GM12878 (cell line): ENCODE measurements at regions not wholly inside any gene's neighbourhood (a gene's known extent, or its start where the extent isn't known, plus 50 kb on each side); places are given as distances from the start of the nearest gene placed in this dataset.

ENCODE experiments used
- ATAC-seq: fragments of 200-7000 bp; cut with Tn5 transposase; 3 replicates; pipeline ENCODE4 v1.9.1; 2020; ENCODE audit warnings: mild to moderate bottlenecking, moderate library complexity
- BruUV-seq: library from RNA; stranded (reverse); fragments of 400-500 nt; replicated peaks from 2 replicates; lab custom pipeline; 2021; lab: Mats Ljungman, UMichigan
- CTCF ChIA-PET: fragments of 300-600 bp; sonication (Branson Sonifier 250); formaldehyde crosslinking; extraction: SDS; loops from one replicate; lab custom pipeline; 2021; ENCODE audit warnings: inconsistent platforms; lab: Yijun Ruan, JAX
- POLR2A ChIA-PET: fragments of 350-600 bp; formaldehyde crosslinking; extraction: SDS; loops from one replicate; lab custom pipeline; 2021; ENCODE audit warnings: inconsistent platforms; lab: Charles Lee
- RAD21 ChIA-PET: fragments of 300-600 bp; sonication (Branson Sonifier 250); formaldehyde crosslinking; loops from one replicate; lab custom pipeline; 2023; ENCODE audit warnings: antibody characterized with exemption; ENCODE audit not compliant: unreplicated experiment; lab: Charles Lee
- SMC1A ChIA-PET: fragments of 300-600 bp; sonication (Branson Sonifier 250); formaldehyde crosslinking; loops from one replicate; lab custom pipeline; 2023; ENCODE audit not compliant: unreplicated experiment, uncharacterized antibody; lab: Charles Lee
- DNase-seq: peaks from one replicate; pipeline ENCODE4 v3.0.0-alpha.2; 2011; ENCODE audit warnings: low read depth, low spot score
- FAIRE-seq: peaks from 3 replicates; lab custom pipeline; 2011; peaks lifted over from hg19 to GRCh38; lab: Jason Lieb, UNC
- H2AFZ ChIP-seq: 2 replicates; pipeline ENCODE4 v1.6.0; 2011; ENCODE audit warnings: low read depth, low read length, control low read depth; ENCODE audit not compliant: control insufficient read depth
- H3K27ac ChIP-seq: 2 replicates; pipeline ENCODE4 v1.5.1; 2011; ENCODE audit warnings: control low read depth; ENCODE audit not compliant: control insufficient read depth, insufficient read depth
- H3K27me3 ChIP-seq, 2 experiments: replicated peaks in 1 of 2; 2 replicates each; pipeline versions ENCODE4 v1.6.0 to v1.6.1; 2011; ENCODE audit warnings: low read length in 1 of 2; ENCODE audit not compliant: control insufficient read depth in 2 of 2, insufficient read depth in 2 of 2
- H3K36me3 ChIP-seq, 2 experiments: 2 replicates each; pipeline ENCODE4 v1.5.1; 2011; ENCODE audit warnings: low read length in 1 of 2; ENCODE audit not compliant: control insufficient read depth in 2 of 2, insufficient read depth in 2 of 2
- H3K4me1 ChIP-seq: 2 replicates; pipeline ENCODE4 v1.6.1; 2011; ENCODE audit warnings: mild to moderate bottlenecking, low read length, moderate library complexity, mixed read lengths; ENCODE audit not compliant: control insufficient read depth, insufficient read depth
- H3K4me2 ChIP-seq: 2 replicates; pipeline ENCODE4 v1.6.0; 2011; ENCODE audit warnings: control low read depth; ENCODE audit not compliant: control insufficient read depth, insufficient read depth
- H3K4me3 ChIP-seq: fragments of 200-600 bp; sonication (generic); 2 replicates; pipeline ENCODE4 v1.5.1; 2016
- H3K79me2 ChIP-seq: 2 replicates; pipeline ENCODE4 v1.6.0; 2011; ENCODE audit warnings: low read length; ENCODE audit not compliant: control insufficient read depth, insufficient read depth
- H3K9ac ChIP-seq: 2 replicates; pipeline ENCODE4 v1.8.0; 2011; ENCODE audit warnings: low read length, control low read depth, mixed read lengths; ENCODE audit not compliant: control insufficient read depth, insufficient read depth
- H3K9me3 ChIP-seq: replicated peaks from 3 replicates; pipeline ENCODE4 v1.5.1; 2011; ENCODE audit warnings: mild to moderate bottlenecking, low read length; ENCODE audit not compliant: control insufficient read depth, insufficient read depth
- H4K20me1 ChIP-seq: 2 replicates; pipeline ENCODE4 v1.6.0; 2011; ENCODE audit not compliant: control insufficient read depth, insufficient read depth
- EED ChIP-seq: sonication (generic); IDR thresholded peaks from 2 replicates; pipeline ENCODE4 v1.6.1; 2016; ENCODE audit warnings: antibody characterized with exemption, low read depth
- ESRRA ChIP-seq: IDR thresholded peaks from 2 replicates; pipeline ENCODE4 v1.6.1; 2012; ENCODE audit warnings: mild to moderate bottlenecking, low read length, improper control_type of control experiment
- IKZF2 ChIP-seq, 2 experiments: fragments of 450-650 bp; IDR thresholded peaks; 2 replicates each; pipeline ENCODE4 v1.6.1; 2017; ENCODE audit warnings: mild to moderate bottlenecking in 2 of 2, moderate library complexity in 2 of 2
- JUNB ChIP-seq: IDR thresholded peaks from 2 replicates; pipeline ENCODE4 v1.6.1; 2016; ENCODE audit warnings: antibody characterized with exemption, mild to moderate bottlenecking
- MEF2A ChIP-seq: IDR thresholded peaks from 2 replicates; pipeline ENCODE4 v1.6.1; 2011; ENCODE audit warnings: low read depth, mild to moderate bottlenecking, low read length, moderate library complexity; ENCODE audit not compliant: insufficient read depth
- MTA2 ChIP-seq: fragments of 450-650 bp; IDR thresholded peaks from 2 replicates; pipeline ENCODE4 v1.6.1; 2016; ENCODE audit warnings: low read depth, mild to moderate bottlenecking, moderate library complexity
- MTA3 ChIP-seq: IDR thresholded peaks from 2 replicates; pipeline ENCODE4 v1.6.1; 2012; ENCODE audit warnings: low read length, inconsistent platforms, borderline replicate concordance
- NR2F1 ChIP-seq: fragments of 450-650 bp; conservative IDR thresholded peaks from 2 replicates; pipeline ENCODE4 v1.6.1; 2017; ENCODE audit warnings: mild to moderate bottlenecking
- POU2F2 ChIP-seq: IDR thresholded peaks from 3 replicates; pipeline ENCODE4 v1.6.1; 2011; ENCODE audit warnings: low read depth, mild to moderate bottlenecking, low read length, borderline replicate concordance
- RBBP5 ChIP-seq: fragments of 200-600 bp; sonication (generic); conservative IDR thresholded peaks from 2 replicates; pipeline ENCODE4 v1.6.1; 2016
- REST ChIP-seq: IDR thresholded peaks from 2 replicates; pipeline ENCODE4 v1.6.1; 2012; ENCODE audit warnings: mild to moderate bottlenecking, low read depth, low read length
- SMAD5 ChIP-seq: IDR thresholded peaks from 2 replicates; pipeline ENCODE4 v1.6.1; 2016; ENCODE audit warnings: antibody characterized with exemption, low read depth
- SMARCA5 ChIP-seq: fragments of 450-650 bp; IDR thresholded peaks from 2 replicates; pipeline ENCODE4 v1.6.1; 2017; ENCODE audit warnings: mild to moderate bottlenecking
- SRF ChIP-seq, 2 experiments: IDR thresholded peaks; 2 replicates each; pipeline ENCODE4 v1.6.1; 2011; ENCODE audit warnings: low read depth in 2 of 2, low read length in 2 of 2, mild to moderate bottlenecking in 1 of 2, moderate library complexity in 1 of 2
- TARDBP ChIP-seq: IDR thresholded peaks from 2 replicates; pipeline ENCODE4 v1.6.1; 2016; ENCODE audit warnings: borderline replicate concordance
- TBL1XR1 ChIP-seq: IDR thresholded peaks from 2 replicates; pipeline ENCODE4 v1.6.1; 2012; ENCODE audit warnings: low read depth, low read length, improper control_type of control experiment
- ZNF622 ChIP-seq: fragments of 450-650 bp; IDR thresholded peaks from 2 replicates; pipeline ENCODE4 v1.6.1; 2017; ENCODE audit warnings: mild to moderate bottlenecking, inconsistent platforms
- WGBS: methylation state at CpG from one replicate; pipeline ENCODE4 v1.1.6; 2016; ENCODE audit warnings: low lambda C conversion rate; ENCODE audit not compliant: insufficient replicate concordance, insufficient coverage; ENCODE audit errors: missing lambda C conversion rate; 5-methylcytosine and 5-hydroxymethylcytosine counted together
- in situ Hi-C: fragments of 300-500 bp; cut with MboI; formaldehyde crosslinking; loops from 9 replicates; pipeline ENCODE4 v1.14.3; 2018; ENCODE audit warnings: mixed read lengths
- intact Hi-C: fragments of 100-400 bp; cut with micrococcal nuclease; formaldehyde crosslinking; loops from one replicate; pipeline ENCODE4 v1.14.2; 2022; ENCODE audit not compliant: unreplicated experiment

DNA sequence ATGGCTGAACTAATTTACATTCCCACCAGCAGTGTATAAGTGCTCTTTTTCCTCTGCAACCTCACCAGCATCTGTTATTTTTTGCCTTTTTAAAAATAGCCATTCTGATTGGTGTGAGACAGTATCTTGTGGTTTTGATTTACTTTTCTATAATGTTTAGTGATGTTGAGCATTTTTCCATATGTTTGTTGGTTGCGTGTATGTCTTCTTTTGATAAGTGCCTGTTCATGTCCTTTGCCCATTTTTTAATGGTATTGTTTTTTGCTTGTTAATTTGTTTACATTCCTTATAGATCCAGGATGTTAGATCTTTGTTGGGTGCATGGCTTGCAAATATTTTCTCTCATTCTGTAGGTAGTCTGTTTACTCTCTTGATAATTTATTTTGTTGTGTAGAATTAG lies 169.9 kb downstream of the PRL start:
- H3K4me1 ChIP-seq, result no peaks in the 10 kb centered on the region
- ChIA-PET POLR2A (no interaction called here), RAD21 (no interaction called here), SMC1A (no interaction called here), CTCF (no interaction called here)
- H3K9ac ChIP-seq, result no peak overlapping the region
- intact Hi-C loops (no loop called here), in situ Hi-C loops (no loop called here)
- H3K36me3 ChIP-seq, result no peaks in the 10 kb centered on the region
- no peak for DNase-seq
- TF ChIP-seq TBL1XR1, result no peak
- TF ChIP-seq MTA2, result no peak
- TF ChIP-seq NR2F1, result no peak
- TF ChIP-seq ESRRA, result no peak
- no peak for TF ChIP-seq IKZF2 (IDR thresholded peaks at IDR 0.05)
- no peak for TF ChIP-seq POU2F2
- no peak for TF ChIP-seq MTA3
- no peak for TF ChIP-seq ZNF622
- no peak for TF ChIP-seq JUNB
- TF ChIP-seq TARDBP, result no peak
- no peak for TF ChIP-seq RBBP5
- no peak for TF ChIP-seq SMAD5
- TF ChIP-seq SRF (IDR thresholded peaks at IDR 0.05; ENCODE audit: low read depth in 2 of 2, low read length in 2 of 2), result no peak
- no peak for TF ChIP-seq EED
- TF ChIP-seq SMARCA5, result no peak
- no peak for TF ChIP-seq REST
- TF ChIP-seq MEF2A, result no peak
- no peak overlapping the region for H3K4me2 ChIP-seq
- H3K9me3 ChIP-seq, result no peaks in the 10 kb centered on the region; the same call in 2 of the 3 replicates
- 52% methylated on average over 1 of the region's 1 CpG for WGBS
- no peak overlapping the region for H2AFZ ChIP-seq
- no peak overlapping the region for H3K4me3 ChIP-seq
- H3K27ac ChIP-seq, result no peak overlapping the region
- no peaks in the 10 kb centered on the region for H3K79me2 ChIP-seq
- H3K27me3 ChIP-seq, result no peaks in the 10 kb centered on the region
- H4K20me1 ChIP-seq, result no peaks in the 10 kb centered on the region
- BruUV-seq, result no TSS peak
- FAIRE-seq, result no peak
- ATAC-seq, result no peak
